NOMO-1 (cell line): ENCODE measurements at regions not wholly inside any gene's neighbourhood (a gene's known extent, or its start where the extent isn't known, plus 50 kb on each side); places are given as distances from the start of the nearest gene placed in this dataset.
"Not testable (repeated sequence)": the region's sequence is repeated elsewhere in the genome, so short reads cannot be mapped to it uniquely, and the experiment has no call there.

Experiments used
- DNase-seq, 2 experiments: peaks; one replicate each; lab custom pipeline; 2025; ENCODE audit not compliant: unreplicated experiment in 2 of 2; lab: John Stamatoyannopoulos, UW

- DNase-seq, result no peak
Observed at GRCh38 chr9:75197561-75197960, 109.2 kb downstream of the OSTF1 start.

- no peak for DNase-seq
Observed at GRCh38 chr9:75198436-75198835, 110.1 kb downstream of the OSTF1 start.

- peak in 1 of 2 experiments; percentile 16 for DNase-seq
Observed at GRCh38 chr9:75200892-75201470, 112.7 kb downstream of the OSTF1 start.

GRCh38 chr9:75201480-75202209, 113.3 kb downstream of the OSTF1 start:
- no peak for DNase-seq

GRCh38 chr9:75207997-75208396, 119.7 kb downstream of the OSTF1 start:
- DNase-seq, result not testable (repeated sequence)

- DNase-seq, result no peak
Observed at GRCh38 chr9:75210215-75210614, 121.9 kb downstream of the OSTF1 start.

GRCh38 chr9:75213765-75214164, 125.5 kb downstream of the OSTF1 start:
- DNase-seq, result no peak

GRCh38 chr9:75226403-75227139, 138.3 kb downstream of the OSTF1 start:
- no peak for DNase-seq

GRCh38 chr9:75228893-75229292, 140.6 kb downstream of the OSTF1 start:
- DNase-seq, result no peak

GRCh38 chr9:75229605-75230332, 141.5 kb downstream of the OSTF1 start:
- no peak for DNase-seq

GRCh38 chr9:75230469-75230868, 142.2 kb downstream of the OSTF1 start:
- DNase-seq, result no peak

GRCh38 chr9:75231167-75231566, 142.9 kb downstream of the OSTF1 start:
- DNase-seq, result no peak

- no peak for DNase-seq
Observed at GRCh38 chr9:75233011-75233410, 144.7 kb downstream of the OSTF1 start.

- no peak for DNase-seq
Observed at GRCh38 chr9:75235632-75236031, 147.3 kb downstream of the OSTF1 start.

- DNase-seq, result peak in 1 of 2 experiments; percentile 4
Observed at GRCh38 chr9:75238311-75238976, 150.1 kb downstream of the OSTF1 start.

GRCh38 chr9:75239176-75239575, 150.9 kb downstream of the OSTF1 start:
- DNase-seq, result peak in 1 of 2 experiments; percentile 40

- DNase-seq, result peak in 1 of 2 experiments; percentile 37
Observed at GRCh38 chr9:75242426-75242825, 154.1 kb downstream of the OSTF1 start.

- no peak for DNase-seq
Observed at GRCh38 chr9:75246949-75247348, 158.6 kb downstream of the OSTF1 start.

GRCh38 chr9:75265525-75265972, 177.2 kb downstream of the OSTF1 start:
- DNase-seq, result peak in 1 of 2 experiments; percentile 9

- no peak for DNase-seq
Observed at GRCh38 chr9:75269197-75269596, 180.9 kb downstream of the OSTF1 start.
